ENCODE measurements at regions not wholly inside any gene's neighbourhood (a gene's known extent, or its start where the extent isn't known, plus 50 kb on each side); places are given as distances from the start of the nearest gene placed in this dataset.

DNA sequence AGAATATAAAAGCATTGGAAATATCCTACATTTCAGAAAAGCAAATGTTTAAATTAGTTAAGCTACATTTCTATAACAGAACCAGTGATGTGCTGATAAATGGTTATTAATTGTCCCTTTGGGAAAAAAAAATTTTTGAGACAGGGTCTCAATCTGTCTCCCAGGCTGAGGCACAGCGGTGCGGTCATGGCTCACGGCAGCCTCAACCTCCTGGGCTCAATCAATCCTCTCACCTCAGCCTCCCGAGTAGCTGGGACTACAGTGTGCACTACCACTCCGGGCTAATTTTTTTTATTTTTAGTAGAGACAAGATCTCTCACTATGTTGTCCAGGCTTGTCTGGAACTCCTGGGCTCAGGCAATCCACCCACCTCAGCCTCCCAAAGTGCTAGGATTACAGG lies 194.8 kb upstream of the SALL3 start:
- TF ChIP-seq, protein P1, sequence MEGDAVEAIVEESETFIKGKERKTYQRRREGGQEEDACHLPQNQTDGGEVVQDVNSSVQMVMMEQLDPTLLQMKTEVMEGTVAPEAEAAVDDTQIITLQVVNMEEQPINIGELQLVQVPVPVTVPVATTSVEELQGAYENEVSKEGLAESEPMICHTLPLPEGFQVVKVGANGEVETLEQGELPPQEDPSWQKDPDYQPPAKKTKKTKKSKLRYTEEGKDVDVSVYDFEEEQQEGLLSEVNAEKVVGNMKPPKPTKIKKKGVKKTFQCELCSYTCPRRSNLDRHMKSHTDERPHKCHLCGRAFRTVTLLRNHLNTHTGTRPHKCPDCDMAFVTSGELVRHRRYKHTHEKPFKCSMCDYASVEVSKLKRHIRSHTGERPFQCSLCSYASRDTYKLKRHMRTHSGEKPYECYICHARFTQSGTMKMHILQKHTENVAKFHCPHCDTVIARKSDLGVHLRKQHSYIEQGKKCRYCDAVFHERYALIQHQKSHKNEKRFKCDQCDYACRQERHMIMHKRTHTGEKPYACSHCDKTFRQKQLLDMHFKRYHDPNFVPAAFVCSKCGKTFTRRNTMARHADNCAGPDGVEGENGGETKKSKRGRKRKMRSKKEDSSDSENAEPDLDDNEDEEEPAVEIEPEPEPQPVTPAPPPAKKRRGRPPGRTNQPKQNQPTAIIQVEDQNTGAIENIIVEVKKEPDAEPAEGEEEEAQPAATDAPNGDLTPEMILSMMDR (IDR thresholded peaks at IDR 0.05; ENCODE audit: low read depth, low read length, poor library complexity, severe bottlenecking): no peak
- no peak for TF ChIP-seq EZH2phosphoT487 (IDR thresholded peaks at IDR 0.05; ENCODE audit: borderline replicate concordance, low read length)
